Lower lobe of right lung (tissue), 2 donors: ENCODE measurements at regions not wholly inside any gene's neighbourhood (a gene's known extent, or its start where the extent isn't known, plus 50 kb on each side); places are given as distances from the start of the nearest gene placed in this dataset.

Experiments
- ATAC-seq, 2 donors: fragments of 200-7000 bp; cut with Tn5 transposase; one replicate each; pipeline ENCODE4 v1.9.1; 2020 to 2022; ENCODE audit warnings: mild to moderate bottlenecking in 2 of 2, moderate library complexity in 2 of 2
- DNase-seq: peaks from one replicate; pipeline ENCODE4 v3.0.0-alpha.2; 2020
- H3K27ac ChIP-seq: fragments of 200-600 bp; one replicate; pipeline ENCODE4 v1.8.0; 2022
- H3K27me3 ChIP-seq: fragments of 200-600 bp; one replicate; pipeline ENCODE4 v1.8.0; 2022; ENCODE audit warnings: low read depth
- H3K36me3 ChIP-seq: fragments of 200-600 bp; one replicate; pipeline ENCODE4 v1.8.0; 2022; ENCODE audit warnings: mild to moderate bottlenecking
- H3K4me1 ChIP-seq: fragments of 200-600 bp; one replicate; pipeline ENCODE4 v1.8.0; 2022
- H3K4me3 ChIP-seq: fragments of 200-600 bp; one replicate; pipeline ENCODE4 v1.8.0; 2022; ENCODE audit warnings: mild to moderate bottlenecking
- H3K9me3 ChIP-seq: fragments of 200-600 bp; one replicate; pipeline ENCODE4 v1.8.0; 2022
- intact Hi-C: fragments of 100-400 bp; cut with DNase I; formaldehyde crosslinking; loops from one replicate; pipeline ENCODE4 v1.11.0; 2022
- TF ChIP-seq, protein P1 (sequence below): fragments of 200-600 bp; IDR thresholded peaks from one replicate; pipeline ENCODE4 v1.8.0; 2022; ENCODE audit warnings: antibody characterized with exemption, mild to moderate bottlenecking
- donor health status: DM: no; HTN: yes; CAD: no; lungs with severe emphysema.

GRCh38 chr9:86733929-86734328 is 213.4 kb downstream of the GAS1 start:
- H3K27me3 ChIP-seq, result peaks cover 10% of the 10 kb centered on the region
- H3K36me3 ChIP-seq, result no peaks in the 10 kb centered on the region
- no peaks in the 10 kb centered on the region for H3K4me1 ChIP-seq
- intact Hi-C loops, result no loop called here
- no peak for DNase-seq
- H3K4me3 ChIP-seq, result no peak overlapping the region
- TF ChIP-seq, protein P1, sequence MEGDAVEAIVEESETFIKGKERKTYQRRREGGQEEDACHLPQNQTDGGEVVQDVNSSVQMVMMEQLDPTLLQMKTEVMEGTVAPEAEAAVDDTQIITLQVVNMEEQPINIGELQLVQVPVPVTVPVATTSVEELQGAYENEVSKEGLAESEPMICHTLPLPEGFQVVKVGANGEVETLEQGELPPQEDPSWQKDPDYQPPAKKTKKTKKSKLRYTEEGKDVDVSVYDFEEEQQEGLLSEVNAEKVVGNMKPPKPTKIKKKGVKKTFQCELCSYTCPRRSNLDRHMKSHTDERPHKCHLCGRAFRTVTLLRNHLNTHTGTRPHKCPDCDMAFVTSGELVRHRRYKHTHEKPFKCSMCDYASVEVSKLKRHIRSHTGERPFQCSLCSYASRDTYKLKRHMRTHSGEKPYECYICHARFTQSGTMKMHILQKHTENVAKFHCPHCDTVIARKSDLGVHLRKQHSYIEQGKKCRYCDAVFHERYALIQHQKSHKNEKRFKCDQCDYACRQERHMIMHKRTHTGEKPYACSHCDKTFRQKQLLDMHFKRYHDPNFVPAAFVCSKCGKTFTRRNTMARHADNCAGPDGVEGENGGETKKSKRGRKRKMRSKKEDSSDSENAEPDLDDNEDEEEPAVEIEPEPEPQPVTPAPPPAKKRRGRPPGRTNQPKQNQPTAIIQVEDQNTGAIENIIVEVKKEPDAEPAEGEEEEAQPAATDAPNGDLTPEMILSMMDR, result no peak
- ATAC-seq, result no peak
- H3K27ac ChIP-seq, result no peak overlapping the region
- H3K9me3 ChIP-seq, result no peaks in the 10 kb centered on the region

DNA sequence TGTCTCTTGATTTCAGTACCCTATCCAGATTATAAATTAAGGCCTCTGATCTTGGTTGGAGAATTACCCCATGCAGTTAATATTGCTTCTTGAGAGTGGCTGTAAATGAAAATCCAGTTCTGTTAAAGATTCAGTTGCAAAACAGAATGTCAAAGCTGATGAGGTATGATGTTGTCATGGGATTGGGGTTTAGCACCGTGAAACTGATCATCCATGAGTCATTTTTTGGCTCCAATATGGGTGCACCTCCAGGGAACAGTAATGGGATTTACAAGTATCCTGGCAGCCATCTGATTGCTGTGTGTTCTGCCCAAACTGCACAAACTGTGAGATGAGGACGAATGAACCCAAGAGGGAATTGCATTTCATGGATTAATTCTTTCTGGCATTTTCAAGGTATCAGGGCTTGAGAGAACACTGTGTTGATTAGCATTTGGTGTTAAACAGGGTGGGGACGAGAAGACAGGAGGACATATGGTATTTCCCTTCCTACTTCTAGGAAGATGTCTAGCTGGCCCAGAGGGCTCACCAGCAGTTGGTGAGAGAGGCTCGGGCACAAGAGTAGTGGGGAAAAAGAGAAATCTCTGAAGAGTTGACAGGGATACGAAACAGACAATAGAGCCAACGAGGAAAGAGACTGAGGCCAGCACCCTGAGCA is 214.7 kb downstream of the GAS1 start:
- no peak for ATAC-seq
- Histone ChIP-seq H3K4me1 (no peaks in the 10 kb centered on the region), H3K9me3 (no peaks in the 10 kb centered on the region), H3K27me3 (peaks cover 4% of the 10 kb centered on the region), H3K4me3 (no peak overlapping the region), H3K27ac (no peak overlapping the region), H3K36me3 (no peaks in the 10 kb centered on the region)
- TF ChIP-seq, protein P1, result no peak
- DNase-seq, result no peak
- intact Hi-C loops, result no loop called here

DNA sequence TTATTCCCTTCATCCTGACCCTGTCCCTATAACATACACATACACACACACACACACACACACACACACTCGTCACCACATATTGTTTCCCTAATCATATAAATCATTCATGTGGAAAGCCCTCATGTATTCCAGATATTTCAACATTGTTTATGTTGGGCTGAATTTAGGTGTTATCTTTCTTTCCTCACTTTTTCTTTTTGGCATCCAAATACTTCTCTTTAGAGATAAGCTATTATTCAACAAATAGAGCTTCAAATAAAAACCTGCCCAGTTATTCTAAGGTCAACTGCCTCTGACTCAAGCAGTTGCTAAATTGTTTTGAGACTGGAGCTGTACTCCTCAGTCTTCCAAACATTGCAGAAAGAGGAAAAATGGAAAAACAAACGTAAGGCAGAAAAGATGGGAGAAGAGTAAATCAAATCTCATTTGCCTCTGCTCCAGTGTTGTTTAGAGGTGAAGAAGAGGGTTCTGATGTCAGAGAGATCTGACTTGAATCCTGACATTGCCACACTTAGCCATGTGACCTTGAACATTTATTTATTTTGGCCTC is 215.7 kb downstream of the GAS1 start:
- ATAC-seq (peak in 1 of 2 donors; percentile 37), DNase-seq (no peak)
- peaks cover 4% of the 10 kb centered on the region for H3K27me3 ChIP-seq
- H3K4me1 ChIP-seq, result no peaks in the 10 kb centered on the region
- intact Hi-C loops, result no loop called here
- no peaks in the 10 kb centered on the region for H3K36me3 ChIP-seq
- H3K4me3 ChIP-seq, result no peak overlapping the region
- H3K27ac ChIP-seq, result no peak overlapping the region
- TF ChIP-seq, protein P1, result no peak
- H3K9me3 ChIP-seq, result no peaks in the 10 kb centered on the region

DNA sequence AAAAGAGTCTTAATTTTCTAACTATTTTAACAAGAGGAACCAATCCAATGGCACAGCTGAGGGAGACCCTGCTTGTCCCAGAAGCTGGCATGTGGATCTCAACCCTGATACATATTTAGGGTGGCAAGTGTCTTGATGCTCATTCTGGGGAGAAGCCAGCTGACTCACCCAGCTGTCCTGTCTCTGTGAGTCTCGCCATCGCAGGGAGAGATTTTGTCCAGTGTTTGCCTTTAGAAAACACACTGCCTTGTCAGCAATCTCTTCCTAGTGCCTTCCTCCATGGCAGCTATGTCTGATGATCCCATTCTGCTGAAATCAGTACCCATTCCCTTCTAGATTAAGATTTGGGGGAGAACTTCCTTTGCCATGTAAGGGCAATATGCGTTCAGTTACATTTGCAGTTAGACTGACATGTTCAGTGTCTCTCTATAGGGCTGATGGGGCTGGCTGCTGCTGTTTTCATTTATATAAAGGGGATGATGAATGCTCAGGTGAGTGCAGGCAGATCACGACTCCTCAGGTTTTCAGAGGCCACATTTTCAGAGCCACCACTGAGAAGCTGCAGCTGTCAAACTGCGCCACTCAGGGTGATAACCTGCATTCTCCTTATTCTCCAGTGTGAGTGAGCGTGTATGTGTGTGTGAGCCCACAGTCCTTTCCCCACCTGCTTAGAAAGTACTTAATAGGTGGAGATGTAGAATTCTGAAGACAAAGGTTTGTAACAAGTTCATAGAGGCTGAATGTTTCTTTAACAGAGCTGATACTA is 217.0 kb downstream of the GAS1 start:
- Histone ChIP-seq H3K9me3 (no peaks in the 10 kb centered on the region), H3K27ac (no peak overlapping the region), H3K4me3 (no peak overlapping the region), H3K27me3 (peaks cover 4% of the 10 kb centered on the region), H3K36me3 (no peaks in the 10 kb centered on the region), H3K4me1 (no peaks in the 10 kb centered on the region)
- TF ChIP-seq, protein P1, result no peak
- ATAC-seq (no peak), DNase-seq (no peak)
- intact Hi-C loops, result no loop called here

DNA sequence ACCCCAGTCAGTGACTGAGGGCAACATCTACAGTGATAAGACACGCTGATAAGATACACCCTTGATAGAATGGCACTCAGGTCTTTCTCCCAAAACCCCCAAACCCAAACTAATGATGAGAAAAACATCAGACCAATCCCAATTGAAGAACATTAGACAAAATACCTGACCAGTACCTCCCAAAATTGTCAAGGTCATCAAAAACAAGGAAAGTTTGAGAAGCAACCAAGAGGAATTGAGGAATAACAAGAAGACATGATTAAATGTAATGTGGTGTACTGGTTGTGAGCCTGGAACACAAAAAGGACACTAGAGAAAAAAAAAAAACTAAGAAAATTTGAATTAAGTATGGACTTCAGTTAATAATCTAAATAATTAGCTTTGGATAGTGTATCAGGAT is 222.8 kb downstream of the GAS1 start:
- no peak overlapping the region for H3K4me3 ChIP-seq
- H3K36me3 ChIP-seq, result no peaks in the 10 kb centered on the region
- H3K27ac ChIP-seq, result no peak overlapping the region
- TF ChIP-seq, protein P1, result no peak
- no peak for ATAC-seq
- H3K4me1 ChIP-seq, result no peaks in the 10 kb centered on the region
- no peaks in the 10 kb centered on the region for H3K27me3 ChIP-seq
- no peaks in the 10 kb centered on the region for H3K9me3 ChIP-seq
- intact Hi-C loops, result no loop called here
- DNase-seq, result no peak
